H9 (cell line): ENCODE measurements at regions not wholly inside any gene's neighbourhood (a gene's known extent, or its start where the extent isn't known, plus 50 kb on each side); places are given as distances from the start of the nearest gene placed in this dataset.
A peak's percentile ranks its signal among the peaks of the same experiment; 100 is the strongest.

Source experiments
- DNase-seq: peaks from one replicate; pipeline ENCODE4 v3.0.0-alpha.2; 2017
- H2AFZ ChIP-seq: one replicate; pipeline ENCODE4 v1.6.1; 2013; ENCODE audit warnings: mild to moderate bottlenecking, low read length, control low read depth, moderate library complexity
- H2AK5ac ChIP-seq: 2 replicates; pipeline ENCODE4 v1.6.1; 2013; ENCODE audit warnings: low read length, control low read depth, mixed read lengths; ENCODE audit not compliant: insufficient read length
- H2BK120ac ChIP-seq: one replicate; pipeline ENCODE4 v1.6.1; 2013; ENCODE audit warnings: low read depth, mild to moderate bottlenecking, low read length, control low read depth, inconsistent platforms; ENCODE audit not compliant: poor library complexity, severe bottlenecking
- H2BK12ac ChIP-seq: 2 replicates; pipeline ENCODE4 v1.6.1; 2013; ENCODE audit warnings: low read length, control low read depth, mixed read lengths, low read depth; ENCODE audit not compliant: insufficient read length
- H2BK15ac ChIP-seq: 2 replicates; pipeline ENCODE4 v1.6.1; 2013; ENCODE audit warnings: low read depth, low read length, control low read depth
- H2BK20ac ChIP-seq: one replicate; pipeline ENCODE4 v1.6.1; 2013; ENCODE audit warnings: low read depth, mild to moderate bottlenecking, low read length, control low read depth, inconsistent platforms; ENCODE audit not compliant: poor library complexity, severe bottlenecking
- H2BK5ac ChIP-seq: 2 replicates; pipeline ENCODE4 v1.6.1; 2013; ENCODE audit warnings: low read length, control low read depth, mixed read lengths; ENCODE audit not compliant: insufficient read length
- H3K14ac ChIP-seq: 2 replicates; pipeline ENCODE4 v1.6.1; 2013; ENCODE audit warnings: low read length, control low read depth; ENCODE audit not compliant: insufficient read depth
- H3K18ac ChIP-seq: 2 replicates; pipeline ENCODE4 v1.6.1; 2013; ENCODE audit warnings: low read depth, mild to moderate bottlenecking, mixed read lengths, low read length, control low read depth; ENCODE audit not compliant: insufficient read length
- H3K23ac ChIP-seq: 2 replicates; pipeline ENCODE4 v1.6.1; 2013; ENCODE audit warnings: low read length, control low read depth, mixed read lengths, low read depth; ENCODE audit not compliant: insufficient read length
- H3K23me2 ChIP-seq: 2 replicates; pipeline ENCODE4 v1.6.1; 2013; ENCODE audit warnings: low read depth, mild to moderate bottlenecking, mixed read lengths, low read length, control low read depth; ENCODE audit not compliant: insufficient read length, poor library complexity, severe bottlenecking
- H3K27ac ChIP-seq: 2 replicates; pipeline ENCODE4 v1.5.1; 2013; ENCODE audit warnings: low read length, control low read depth, mixed read lengths, low read depth; ENCODE audit not compliant: insufficient read length
- H3K27me3 ChIP-seq: 2 replicates; pipeline ENCODE4 v1.6.1; 2013; ENCODE audit warnings: low read length, control low read depth, inconsistent platforms; ENCODE audit not compliant: insufficient read depth
- H3K4ac ChIP-seq: 2 replicates; pipeline ENCODE4 v1.6.1; 2013; ENCODE audit warnings: low read depth, mild to moderate bottlenecking, control low read depth, inconsistent platforms, low read length, moderate library complexity
- H3K4me1 ChIP-seq: 2 replicates; pipeline ENCODE4 v1.6.1; 2013; ENCODE audit warnings: low read length, control low read depth, inconsistent platforms; ENCODE audit not compliant: insufficient read depth
- H3K4me2 ChIP-seq: 2 replicates; pipeline ENCODE4 v1.6.1; 2013; ENCODE audit warnings: low read length, control low read depth, mixed read lengths; ENCODE audit not compliant: insufficient read length, insufficient read depth
- H3K56ac ChIP-seq: 2 replicates; pipeline ENCODE4 v1.6.1; 2013; ENCODE audit warnings: low read depth, mild to moderate bottlenecking, mixed read lengths, low read length, control low read depth; ENCODE audit not compliant: insufficient read length
- H3K79me1 ChIP-seq: 2 replicates; pipeline ENCODE4 v1.6.1; 2013; ENCODE audit warnings: low read depth, mild to moderate bottlenecking, moderate library complexity, low read length, control low read depth, inconsistent platforms; ENCODE audit not compliant: insufficient read depth, poor library complexity, severe bottlenecking
- H3K79me2 ChIP-seq: 2 replicates; pipeline ENCODE4 v1.6.1; 2013; ENCODE audit warnings: low read length, control low read depth, inconsistent platforms; ENCODE audit not compliant: insufficient read depth
- H3K9ac ChIP-seq: 2 replicates; pipeline ENCODE4 v1.6.1; 2013; ENCODE audit warnings: low read length, control low read depth, mixed read lengths; ENCODE audit not compliant: insufficient read length; ENCODE audit errors: extremely low read depth
- H3K9me3 ChIP-seq: one replicate; pipeline ENCODE4 v1.6.1; 2013; ENCODE audit warnings: low read depth, low read length, inconsistent platforms; ENCODE audit not compliant: control insufficient read depth
- H3T11ph ChIP-seq: one replicate; pipeline ENCODE4 v1.6.1; 2013; ENCODE audit warnings: mild to moderate bottlenecking, low read length, control low read depth, inconsistent platforms
- H4K20me1 ChIP-seq: one replicate; pipeline ENCODE4 v1.6.1; 2013; ENCODE audit not compliant: control insufficient read depth, insufficient read length, insufficient read depth
- H4K5ac ChIP-seq: 2 replicates; pipeline ENCODE4 v1.6.1; 2013; ENCODE audit warnings: low read depth, mild to moderate bottlenecking, mixed read lengths, low read length, control low read depth; ENCODE audit not compliant: insufficient read length
- H4K8ac ChIP-seq: replicated peaks from 2 replicates; pipeline ENCODE4 v1.6.1; 2013; ENCODE audit warnings: low read length, control low read depth, mixed read lengths, low read depth; ENCODE audit not compliant: insufficient read length
- H4K91ac ChIP-seq: 2 replicates; pipeline ENCODE4 v1.6.1; 2013; ENCODE audit warnings: low read depth, mild to moderate bottlenecking, moderate library complexity, mixed read lengths, low read length, control low read depth; ENCODE audit not compliant: insufficient read length
- H3K27ac Mint-ChIP-seq, 3 experiments: 2 replicates in 2 of 3; 3 replicates in 1 of 3; pipeline ENCODE4 v1.8.0; 2020 to 2021; ENCODE audit warnings: mixed read lengths in 3 of 3, mild to moderate bottlenecking in 1 of 3, moderate library complexity in 1 of 3
- H3K27me3 Mint-ChIP-seq: 2 replicates; pipeline ENCODE4 v1.8.0; 2021; ENCODE audit warnings: low read depth, mild to moderate bottlenecking, moderate library complexity, mixed read lengths
- H3K36me3 Mint-ChIP-seq, 3 experiments: 2 replicates in 2 of 3; 3 replicates in 1 of 3; pipeline ENCODE4 v1.8.0; 2020 to 2021; ENCODE audit warnings: low read depth in 3 of 3, mixed read lengths in 3 of 3; ENCODE audit not compliant: insufficient read depth in 1 of 3
- H3K4me1 Mint-ChIP-seq, 2 experiments: 2 replicates each; pipeline ENCODE4 v1.8.0; 2020; ENCODE audit warnings: mixed read lengths in 2 of 2
- H3K4me3 Mint-ChIP-seq, 2 experiments: 2 replicates in 1 of 2; 3 replicates in 1 of 2; pipeline ENCODE4 v1.8.0; 2020 to 2021; ENCODE audit warnings: mild to moderate bottlenecking in 2 of 2, mixed read lengths in 2 of 2, moderate library complexity in 1 of 2
- H3K9me3 Mint-ChIP-seq, 2 experiments: 2 replicates in 1 of 2; 3 replicates in 1 of 2; pipeline ENCODE4 v1.8.0; 2020; ENCODE audit warnings: mild to moderate bottlenecking in 2 of 2, mixed read lengths in 2 of 2, moderate library complexity in 1 of 2
- CTCF ChIP-seq: fragments of 200-600 bp; sonication (generic); conservative IDR thresholded peaks from 3 replicates; pipeline ENCODE4 v1.8.0; 2021; ENCODE audit warnings: antibody characterized with exemption, mild to moderate bottlenecking
- WGBS: extraction: QIAGEN DNeasy Blood & Tissue Kit; methylation state at CpG from one replicate; pipeline ENCODE4 v1.1.7; 2013; ENCODE audit warnings: missing lambda C conversion rate, low lambda C conversion rate, mixed read lengths; ENCODE audit not compliant: insufficient read length; ENCODE audit errors: extremely low coverage; 5-methylcytosine and 5-hydroxymethylcytosine counted together

- Histone ChIP-seq H3K9me3 (no peaks in the 10 kb centered on the region), H3T11ph (no peak overlapping the region), H3K27me3 (no peaks in the 10 kb centered on the region), H3K18ac (no peak overlapping the region), H2AFZ (no peak overlapping the region), H3K14ac (no peak overlapping the region), H3K56ac (no peak overlapping the region), H2BK20ac (no peak overlapping the region), H3K79me2 (no peaks in the 10 kb centered on the region), H3K9ac (no peak overlapping the region), H3K23ac (no peak overlapping the region), H2BK120ac (no peak overlapping the region), H4K8ac (no peak overlapping the region), H4K5ac (no peak overlapping the region), H2BK15ac (0 out of 2 replicates have a peak overlapping the region, but pooled peaks have one; percentile 52), H3K23me2 (no peaks in the 10 kb centered on the region), H3K4me2 (no peak overlapping the region), H3K27ac (no peak overlapping the region), H3K4me1 (peaks cover 4% of the 10 kb centered on the region; the same call in 1 of the 2 replicates), H4K91ac (no peak overlapping the region), H2BK5ac (no peak overlapping the region), H2AK5ac (no peak overlapping the region), H2BK12ac (no peak overlapping the region), H3K4ac (no peak overlapping the region), H4K20me1 (no peaks in the 10 kb centered on the region), H3K79me1 (no peaks in the 10 kb centered on the region)
- Mint-ChIP-seq H3K9me3 (no peaks in the 10 kb centered on the region; a peak in 1 of 5 replicates), H3K4me1 (peaks cover 23 to 24% of the 10 kb centered on the region in 2 experiments), H3K27me3 (no peaks in the 10 kb centered on the region), H3K27ac (peak overlapping the region in 2 of 3 experiments; percentile 21 to 63; a peak in 1 of 7 replicates), H3K36me3 (peaks cover 0 to 5% (median 0%) of the 10 kb centered on the region in 3 experiments; a peak in 1 of 7 replicates), H3K4me3 (no peak overlapping the region)
- WGBS = no CpG with 5 or more reads among the region's 1 CpG
- no peak for DNase-seq
- no peak for TF ChIP-seq CTCF
Observed at GRCh38 chr11:42244376-42244775, 784.9 kb upstream of the LRRC4C start.
